ENCODE measurements at regions not wholly inside any gene's neighbourhood (a gene's known extent, or its start where the extent isn't known, plus 50 kb on each side); places are given as distances from the start of the nearest gene placed in this dataset.

GRCh38 chr4:177557416-177557815 is 115.2 kb upstream of the AGA start:
- Mint-ChIP-seq H3K9me3 (ENCODE audit: low read depth) (peaks cover 8% of the 10 kb centered on the region), H3K27me3 (peaks cover 6% of the 10 kb centered on the region), H3K36me3 (ENCODE audit: insufficient read depth) (peaks cover 1% of the 10 kb centered on the region), H3K27ac (no peak overlapping the region), H3K4me1 (ENCODE audit: low read depth) (peaks cover 8% of the 10 kb centered on the region), H3K4me3 (ENCODE audit: low read depth) (no peak overlapping the region)
- DNase-seq (ENCODE audit: low spot score, unreplicated experiment) = no peak
- no peak for TF ChIP-seq CTCF (IDR thresholded peaks at IDR 0.05; ENCODE audit: unreplicated experiment)

- Mint-ChIP-seq H3K27me3 (peaks cover 6% of the 10 kb centered on the region), H3K4me3 (ENCODE audit: low read depth) (no peak overlapping the region), H3K9me3 (ENCODE audit: low read depth) (peaks cover 8% of the 10 kb centered on the region), H3K36me3 (ENCODE audit: insufficient read depth) (peaks cover 1% of the 10 kb centered on the region), H3K27ac (no peak overlapping the region), H3K4me1 (ENCODE audit: low read depth) (peaks cover 8% of the 10 kb centered on the region)
- TF ChIP-seq CTCF (IDR thresholded peaks at IDR 0.05; ENCODE audit: unreplicated experiment) = no peak
- DNase-seq (ENCODE audit: low spot score, unreplicated experiment) = no peak
Measured at GRCh38 chr4:177558995-177559394, 116.8 kb upstream of the AGA start.

GRCh38 chr4:177562163-177562562 is 119.9 kb upstream of the AGA start:
- TF ChIP-seq CTCF (IDR thresholded peaks at IDR 0.05; ENCODE audit: unreplicated experiment) = no peak
- no peak overlapping the region for H3K4me3 Mint-ChIP-seq (ENCODE audit: low read depth)
- H3K9me3 Mint-ChIP-seq (ENCODE audit: low read depth) = peaks cover 7% of the 10 kb centered on the region
- no peak for DNase-seq (ENCODE audit: low spot score, unreplicated experiment)
- H3K36me3 Mint-ChIP-seq (ENCODE audit: insufficient read depth) = no peaks in the 10 kb centered on the region
- peaks cover 8% of the 10 kb centered on the region for H3K4me1 Mint-ChIP-seq (ENCODE audit: low read depth)
- no peak overlapping the region for H3K27ac Mint-ChIP-seq
- peaks cover 6% of the 10 kb centered on the region for H3K27me3 Mint-ChIP-seq

GRCh38 chr4:177562859-177563258 is 120.6 kb upstream of the AGA start:
- no peak for DNase-seq (ENCODE audit: low spot score, unreplicated experiment)
- Mint-ChIP-seq H3K4me1 (ENCODE audit: low read depth) (peaks cover 8% of the 10 kb centered on the region), H3K27ac (no peak overlapping the region), H3K36me3 (ENCODE audit: insufficient read depth) (no peaks in the 10 kb centered on the region), H3K27me3 (peaks cover 6% of the 10 kb centered on the region), H3K4me3 (ENCODE audit: low read depth) (no peak overlapping the region), H3K9me3 (ENCODE audit: low read depth) (peaks cover 6% of the 10 kb centered on the region)
- no peak for TF ChIP-seq CTCF (IDR thresholded peaks at IDR 0.05; ENCODE audit: unreplicated experiment)

GRCh38 chr4:177566691-177567090 is 124.5 kb upstream of the AGA start:
- Mint-ChIP-seq H3K4me3 (ENCODE audit: low read depth) (no peak overlapping the region), H3K27ac (no peak overlapping the region), H3K36me3 (ENCODE audit: insufficient read depth) (no peaks in the 10 kb centered on the region), H3K9me3 (ENCODE audit: low read depth) (peaks cover 3% of the 10 kb centered on the region), H3K4me1 (ENCODE audit: low read depth) (peaks cover 4% of the 10 kb centered on the region), H3K27me3 (no peaks in the 10 kb centered on the region)
- TF ChIP-seq CTCF (IDR thresholded peaks at IDR 0.05; ENCODE audit: unreplicated experiment) = no peak
- DNase-seq (ENCODE audit: low spot score, unreplicated experiment) = no peak
